Upper lobe of left lung (tissue), 4 donors: ENCODE measurements at regions not wholly inside any gene's neighbourhood (a gene's known extent, or its start where the extent isn't known, plus 50 kb on each side); places are given as distances from the start of the nearest gene placed in this dataset.

Source experiments
- EP300 ChIP-seq, 4 donors: sonication (generic); formaldehyde crosslinking; IDR thresholded peaks; one replicate each; pipeline ENCODE4 v1.5.1; 2017; ENCODE audit warnings: antibody characterized with exemption in 4 of 4, control low read depth in 2 of 4
- POLR2AphosphoS5 ChIP-seq, 2 donors: sonication (generic); formaldehyde crosslinking; IDR thresholded peaks; one replicate each; pipeline ENCODE4 v1.5.1; 2017; ENCODE audit warnings: antibody characterized with exemption in 2 of 2
- TF ChIP-seq, protein P1 (sequence below), 6 experiments: fragments of 450-650 bp in 4 of 6; fragments of 200-600 bp in 2 of 6; sonication (generic) in 2 of 6; IDR thresholded peaks; one replicate each; pipeline ENCODE4 v1.5.1; 2016 to 2019; ENCODE audit warnings: antibody characterized with exemption in 6 of 6

GRCh38 chr5:167949435-167949834 is 342.0 kb upstream of the WWC1 start:
- TF ChIP-seq, protein P1, sequence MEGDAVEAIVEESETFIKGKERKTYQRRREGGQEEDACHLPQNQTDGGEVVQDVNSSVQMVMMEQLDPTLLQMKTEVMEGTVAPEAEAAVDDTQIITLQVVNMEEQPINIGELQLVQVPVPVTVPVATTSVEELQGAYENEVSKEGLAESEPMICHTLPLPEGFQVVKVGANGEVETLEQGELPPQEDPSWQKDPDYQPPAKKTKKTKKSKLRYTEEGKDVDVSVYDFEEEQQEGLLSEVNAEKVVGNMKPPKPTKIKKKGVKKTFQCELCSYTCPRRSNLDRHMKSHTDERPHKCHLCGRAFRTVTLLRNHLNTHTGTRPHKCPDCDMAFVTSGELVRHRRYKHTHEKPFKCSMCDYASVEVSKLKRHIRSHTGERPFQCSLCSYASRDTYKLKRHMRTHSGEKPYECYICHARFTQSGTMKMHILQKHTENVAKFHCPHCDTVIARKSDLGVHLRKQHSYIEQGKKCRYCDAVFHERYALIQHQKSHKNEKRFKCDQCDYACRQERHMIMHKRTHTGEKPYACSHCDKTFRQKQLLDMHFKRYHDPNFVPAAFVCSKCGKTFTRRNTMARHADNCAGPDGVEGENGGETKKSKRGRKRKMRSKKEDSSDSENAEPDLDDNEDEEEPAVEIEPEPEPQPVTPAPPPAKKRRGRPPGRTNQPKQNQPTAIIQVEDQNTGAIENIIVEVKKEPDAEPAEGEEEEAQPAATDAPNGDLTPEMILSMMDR (IDR thresholded peaks at IDR 0.05) = no peak
- TF ChIP-seq POLR2AphosphoS5 (IDR thresholded peaks at IDR 0.05) = no peak
- TF ChIP-seq EP300 (IDR thresholded peaks at IDR 0.05) = no peak
